HFFc6 (cell line): ENCODE measurements at regions not wholly inside any gene's neighbourhood (a gene's known extent, or its start where the extent isn't known, plus 50 kb on each side); places are given as distances from the start of the nearest gene placed in this dataset.
"Not testable (repeated sequence)": the region's sequence is repeated elsewhere in the genome, so short reads cannot be mapped to it uniquely, and the experiment has no call there.

ENCODE experiments used
- DNase-seq: peaks from one replicate; pipeline ENCODE4 v3.0.0-alpha.2; 2018
- H3K27ac Mint-ChIP-seq: 2 replicates; pipeline ENCODE4 v1.8.0; 2020; ENCODE audit warnings: mild to moderate bottlenecking, mixed read lengths
- H3K27me3 Mint-ChIP-seq: 2 replicates; pipeline ENCODE4 v1.8.0; 2021; ENCODE audit warnings: mild to moderate bottlenecking, moderate library complexity, mixed read lengths; ENCODE audit not compliant: insufficient read depth
- H3K36me3 Mint-ChIP-seq: 2 replicates; pipeline ENCODE4 v1.8.0; 2021; ENCODE audit warnings: low read depth, mixed read lengths
- H3K4me1 Mint-ChIP-seq: 2 replicates; pipeline ENCODE4 v1.8.0; 2020; ENCODE audit warnings: low read depth, mixed read lengths
- H3K4me3 Mint-ChIP-seq: 2 replicates; pipeline ENCODE4 v1.8.0; 2020; ENCODE audit warnings: mild to moderate bottlenecking, moderate library complexity, mixed read lengths
- H3K9me3 Mint-ChIP-seq: 2 replicates; pipeline ENCODE4 v1.8.0; 2020; ENCODE audit warnings: mild to moderate bottlenecking, mixed read lengths
- CTCF ChIP-seq: fragments of 200-600 bp; sonication (generic); IDR thresholded peaks from 2 replicates; pipeline ENCODE4 v1.5.0; 2021; ENCODE audit warnings: antibody characterized with exemption, mild to moderate bottlenecking

GRCh38 chr10:109732254-109732965 is 190.9 kb downstream of the XPNPEP1 start:
- no peaks in the 10 kb centered on the region for H3K4me1 Mint-ChIP-seq
- H3K27ac Mint-ChIP-seq, result no peak overlapping the region
- H3K4me3 Mint-ChIP-seq, result no peak overlapping the region
- peaks cover 13% of the 10 kb centered on the region for H3K9me3 Mint-ChIP-seq
- no peaks in the 10 kb centered on the region for H3K36me3 Mint-ChIP-seq
- DNase-seq, result no peak
- H3K27me3 Mint-ChIP-seq, result peaks cover 2% of the 10 kb centered on the region; the same call in 1 of the 2 replicates
- no peak for TF ChIP-seq CTCF

GRCh38 chr10:109729895-109730294 is 193.4 kb downstream of the XPNPEP1 start:
- H3K27ac Mint-ChIP-seq, H3K4me1 Mint-ChIP-seq, H3K4me3 Mint-ChIP-seq, H3K36me3 Mint-ChIP-seq, DNase-seq, H3K27me3 Mint-ChIP-seq, H3K9me3 Mint-ChIP-seq: not testable (repeated sequence)

GRCh38 chr10:109727436-109727835 is 195.9 kb downstream of the XPNPEP1 start:
- no peaks in the 10 kb centered on the region for H3K4me1 Mint-ChIP-seq
- DNase-seq, result no peak
- no peak overlapping the region for H3K27ac Mint-ChIP-seq
- no peaks in the 10 kb centered on the region; the same call in 1 of the 2 replicates for H3K9me3 Mint-ChIP-seq
- no peaks in the 10 kb centered on the region for H3K36me3 Mint-ChIP-seq
- H3K4me3 Mint-ChIP-seq, result no peak overlapping the region
- H3K27me3 Mint-ChIP-seq, result peaks cover 2% of the 10 kb centered on the region; the same call in 1 of the 2 replicates
- no peak for TF ChIP-seq CTCF

- Mint-ChIP-seq H3K4me1 (no peaks in the 10 kb centered on the region), H3K27ac (no peak overlapping the region), H3K4me3 (no peak overlapping the region), H3K9me3 (no peaks in the 10 kb centered on the region; the same call in 1 of the 2 replicates), H3K36me3 (no peaks in the 10 kb centered on the region), H3K27me3 (no peaks in the 10 kb centered on the region; the same call in 1 of the 2 replicates)
- TF ChIP-seq CTCF, result no peak
- DNase-seq, result no peak
These were observed 196.8 kb downstream of the XPNPEP1 start for GRCh38 chr10:109726473-109726872.

GRCh38 chr10:109723305-109723704 is 200.0 kb downstream of the XPNPEP1 start:
- peaks cover 3% of the 10 kb centered on the region for H3K27me3 Mint-ChIP-seq
- no peak overlapping the region for H3K4me3 Mint-ChIP-seq
- H3K4me1 Mint-ChIP-seq, result no peaks in the 10 kb centered on the region
- peaks cover 2% of the 10 kb centered on the region for H3K9me3 Mint-ChIP-seq
- no peak for DNase-seq
- TF ChIP-seq CTCF, result no peak
- no peak overlapping the region for H3K27ac Mint-ChIP-seq
- no peaks in the 10 kb centered on the region for H3K36me3 Mint-ChIP-seq

GRCh38 chr10:109721453-109722064 is 201.8 kb downstream of the XPNPEP1 start:
- no peaks in the 10 kb centered on the region for H3K36me3 Mint-ChIP-seq
- peak; percentile 5 for DNase-seq

More at GRCh38 chr10:109721453-109722064, 201.8 kb downstream of the XPNPEP1 start:
- H3K4me3 Mint-ChIP-seq, result no peak overlapping the region
- H3K27me3 Mint-ChIP-seq, result peaks cover 3% of the 10 kb centered on the region
- peaks cover 10% of the 10 kb centered on the region for H3K9me3 Mint-ChIP-seq
- no peaks in the 10 kb centered on the region for H3K4me1 Mint-ChIP-seq
- H3K27ac Mint-ChIP-seq, result no peak overlapping the region
- no peak for TF ChIP-seq CTCF
